ENCODE measurements at regions not wholly inside any gene's neighbourhood (a gene's known extent, or its start where the extent isn't known, plus 50 kb on each side); places are given as distances from the start of the nearest gene placed in this dataset.

GRCh38 chr18:46310675-46311345 is 206.6 kb downstream of the HAUS1 start:
- no peak for TF ChIP-seq POLR2AphosphoS5 (IDR thresholded peaks at IDR 0.05)
- no peak for TF ChIP-seq MXI1 (conservative IDR thresholded peaks at IDR 0.05; ENCODE audit: poor library complexity, severe bottlenecking)
- TF ChIP-seq CTCF (IDR thresholded peaks at IDR 0.05; ENCODE audit: poor library complexity, severe bottlenecking) = no peak

Data from neural cell (in vitro differentiated cells).